GM18907 (cell line): ENCODE measurements at regions not wholly inside any gene's neighbourhood (a gene's known extent, or its start where the extent isn't known, plus 50 kb on each side); places are given as distances from the start of the nearest gene placed in this dataset.
A peak's percentile ranks its signal among the peaks of the same experiment; 100 is the strongest.
"Not testable (repeated sequence)": the region's sequence is repeated elsewhere in the genome, so short reads cannot be mapped to it uniquely, and the experiment has no call there.

Source experiments
- ATAC-seq: cut with Tn5 transposase; IDR thresholded peaks from one replicate; pipeline ENCODE4 v1.9.1; 2021; ENCODE audit warnings: mild to moderate bottlenecking, moderate library complexity; ENCODE audit not compliant: unreplicated experiment

DNA sequence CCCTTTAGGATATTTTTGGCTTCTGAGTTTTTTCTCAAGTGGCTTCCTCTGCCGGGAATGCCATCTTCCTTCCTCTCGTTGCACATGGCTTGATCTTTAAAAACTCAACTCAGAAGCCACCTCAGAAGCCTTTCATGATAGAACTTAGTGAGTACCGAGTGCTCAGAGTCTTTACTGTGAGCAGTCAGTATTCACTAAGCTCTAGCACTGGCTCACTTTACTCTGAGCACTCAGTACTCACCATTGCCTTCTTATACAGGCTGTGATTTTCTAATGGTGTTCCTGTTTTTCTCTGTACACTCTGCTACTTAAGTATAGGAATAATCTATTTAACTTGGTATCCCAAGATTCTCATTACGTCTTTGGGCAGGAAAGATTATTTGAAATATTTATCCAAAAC lies 116.2 kb downstream of the PFDN4 start:
- no peak for ATAC-seq

GRCh38 chr20:54324652-54325285 lies 116.9 kb downstream of the PFDN4 start:
- ATAC-seq: no peak

- no peak for ATAC-seq
Observed at GRCh38 chr20:54335299-54335698, 127.4 kb downstream of the PFDN4 start.

DNA sequence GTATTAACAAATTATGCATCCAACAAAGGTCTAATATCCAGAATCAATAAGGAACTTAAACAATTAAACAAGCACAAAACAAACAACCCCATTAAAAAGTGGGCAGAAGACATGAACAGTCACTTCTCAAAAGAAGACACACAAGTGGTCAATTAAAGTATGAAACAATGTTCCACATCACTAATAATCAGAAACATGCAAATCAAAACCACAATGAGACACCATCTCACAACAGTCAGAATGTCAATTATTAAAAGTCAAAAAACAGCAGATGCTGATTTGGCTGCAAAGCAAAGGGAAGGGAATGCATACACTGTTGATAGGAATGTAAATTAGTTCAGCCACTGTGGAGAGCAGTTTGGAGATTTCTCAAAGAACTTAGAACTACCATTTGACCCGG lies 129.3 kb downstream of the PFDN4 start:
- no peak for ATAC-seq

DNA sequence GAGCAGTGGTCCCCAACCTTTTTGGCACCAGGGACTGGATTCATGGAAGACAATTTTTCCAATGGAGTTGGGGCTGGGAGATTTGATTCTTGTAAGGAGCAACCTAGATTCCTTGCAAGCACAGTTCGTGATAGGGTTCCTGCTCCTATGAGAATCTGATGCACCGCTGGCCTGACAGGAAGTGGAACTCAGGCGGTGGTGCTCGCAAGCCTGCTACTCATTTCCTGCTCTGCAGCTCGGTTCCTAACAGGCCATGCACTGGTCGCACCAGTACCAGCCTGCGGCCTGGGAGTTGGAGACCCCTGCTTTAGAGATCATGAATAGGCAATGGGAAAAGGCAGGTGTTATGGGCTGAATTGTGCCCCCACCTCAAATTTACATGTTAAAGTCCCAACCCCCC lies 131.2 kb downstream of the PFDN4 start:
- no peak for ATAC-seq

GRCh38 chr20:54340206-54340605 lies 132.3 kb downstream of the PFDN4 start:
- no peak for ATAC-seq

- no peak for ATAC-seq
Observed at GRCh38 chr20:54340667-54341081, 132.8 kb downstream of the PFDN4 start.

DNA sequence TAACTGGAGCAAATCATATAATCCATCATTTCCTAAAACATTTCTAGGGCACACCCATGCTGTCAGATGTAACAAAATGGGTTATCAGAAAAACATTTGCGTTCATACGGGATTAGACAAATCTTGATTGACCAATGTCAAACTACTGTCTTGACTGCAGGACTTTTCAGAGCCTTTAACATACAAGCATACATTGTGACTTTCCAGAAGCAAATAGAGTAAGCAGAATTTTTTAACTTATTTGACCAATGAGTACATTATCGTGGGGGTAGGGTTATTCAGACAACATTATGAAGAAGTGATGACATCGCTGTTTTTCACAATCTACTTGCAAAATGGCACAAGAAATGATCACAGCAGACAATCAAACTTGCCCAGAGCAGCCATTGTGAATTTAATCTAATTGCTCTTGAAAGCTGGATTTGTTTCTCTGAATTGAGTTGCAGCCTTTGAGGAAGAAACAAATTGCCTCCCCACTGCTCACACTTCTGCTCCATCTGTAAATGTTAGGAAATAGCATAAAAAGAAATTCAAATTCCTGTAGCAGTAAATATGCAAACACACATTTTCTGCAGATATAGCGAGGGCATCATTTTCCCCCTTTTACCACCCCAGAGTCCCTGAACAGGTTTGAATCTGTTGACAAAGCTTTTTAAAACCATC lies 133.0 kb upstream of the DOK5 start:
- no peak for ATAC-seq

GRCh38 chr20:54343099-54343498 lies 132.3 kb upstream of the DOK5 start:
- ATAC-seq: no peak

DNA sequence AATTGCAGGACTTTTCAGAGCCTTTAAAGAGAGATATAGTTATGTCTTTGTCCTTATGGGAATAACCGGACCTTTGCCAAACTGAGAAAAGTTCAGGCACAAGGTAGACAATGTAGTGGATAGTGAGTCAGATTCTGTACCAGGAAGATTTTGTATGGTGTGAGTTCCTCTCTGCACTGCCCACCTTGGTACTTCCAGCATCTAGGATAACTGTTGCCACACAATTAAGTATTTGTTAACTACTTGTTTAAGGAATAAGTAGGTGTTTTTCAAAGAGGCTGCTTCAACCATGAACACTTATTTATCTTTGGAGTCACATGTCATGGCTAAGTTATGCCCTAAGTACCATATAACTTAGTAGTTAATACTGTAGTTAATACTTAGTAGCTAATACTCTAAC lies 131.8 kb upstream of the DOK5 start:
- ATAC-seq: no peak

- ATAC-seq: no peak
Observed at GRCh38 chr20:54344832-54345231, 130.6 kb upstream of the DOK5 start.

DNA sequence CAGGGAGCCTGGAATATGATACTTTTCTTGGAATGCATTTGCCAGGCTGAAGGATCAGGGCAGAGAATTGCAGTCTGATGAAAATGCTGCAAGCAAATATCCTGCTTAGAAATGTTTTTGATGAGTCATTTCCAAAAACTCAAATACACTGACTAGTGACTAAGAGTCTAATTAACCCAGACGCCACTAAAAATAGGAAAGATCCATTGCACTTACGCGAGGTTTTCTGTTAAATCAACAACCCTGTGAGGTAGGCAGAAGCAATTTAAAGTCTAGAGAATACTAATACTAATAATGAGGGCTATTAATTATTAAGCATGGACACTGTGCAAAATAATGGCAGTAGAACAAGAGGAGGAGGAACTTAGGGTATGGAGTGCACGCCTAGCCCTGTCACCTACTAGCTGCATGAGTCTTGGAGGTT lies 130.1 kb upstream of the DOK5 start:
- ATAC-seq: peak; percentile 89

- peak; percentile 30 for ATAC-seq
Observed at GRCh38 chr20:54345821-54346220, 129.6 kb upstream of the DOK5 start.

DNA sequence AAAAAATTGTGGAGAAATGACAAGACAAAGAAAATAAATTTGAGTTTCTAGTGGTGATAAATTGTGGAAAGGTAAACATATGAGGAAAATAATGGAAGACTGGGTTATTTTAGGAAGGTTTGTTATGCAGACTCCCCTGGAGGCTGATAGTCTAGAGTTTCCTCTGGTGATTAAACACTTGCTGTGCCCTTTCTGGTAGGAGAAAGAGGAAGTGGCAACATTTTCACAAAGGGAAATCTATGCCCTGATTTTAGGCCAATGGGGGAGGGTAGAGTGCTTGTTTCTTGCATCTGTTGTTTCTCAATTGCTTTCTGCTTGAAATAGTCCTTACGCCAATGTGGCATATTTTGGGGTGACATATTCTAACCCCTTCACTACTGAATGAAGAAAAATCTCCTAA lies 129.1 kb upstream of the DOK5 start:
- ATAC-seq: peak; percentile 50

- ATAC-seq: no peak
Observed at GRCh38 chr20:54347166-54347833, 128.1 kb upstream of the DOK5 start.

GRCh38 chr20:54350415-54350814 lies 125.0 kb upstream of the DOK5 start:
- ATAC-seq: no peak

- ATAC-seq: no peak
Observed at GRCh38 chr20:54351371-54352136, 123.8 kb upstream of the DOK5 start.

GRCh38 chr20:54352541-54352940 lies 122.9 kb upstream of the DOK5 start:
- ATAC-seq: not testable (repeated sequence)

GRCh38 chr20:54353292-54353691 lies 122.1 kb upstream of the DOK5 start:
- ATAC-seq: no peak

DNA sequence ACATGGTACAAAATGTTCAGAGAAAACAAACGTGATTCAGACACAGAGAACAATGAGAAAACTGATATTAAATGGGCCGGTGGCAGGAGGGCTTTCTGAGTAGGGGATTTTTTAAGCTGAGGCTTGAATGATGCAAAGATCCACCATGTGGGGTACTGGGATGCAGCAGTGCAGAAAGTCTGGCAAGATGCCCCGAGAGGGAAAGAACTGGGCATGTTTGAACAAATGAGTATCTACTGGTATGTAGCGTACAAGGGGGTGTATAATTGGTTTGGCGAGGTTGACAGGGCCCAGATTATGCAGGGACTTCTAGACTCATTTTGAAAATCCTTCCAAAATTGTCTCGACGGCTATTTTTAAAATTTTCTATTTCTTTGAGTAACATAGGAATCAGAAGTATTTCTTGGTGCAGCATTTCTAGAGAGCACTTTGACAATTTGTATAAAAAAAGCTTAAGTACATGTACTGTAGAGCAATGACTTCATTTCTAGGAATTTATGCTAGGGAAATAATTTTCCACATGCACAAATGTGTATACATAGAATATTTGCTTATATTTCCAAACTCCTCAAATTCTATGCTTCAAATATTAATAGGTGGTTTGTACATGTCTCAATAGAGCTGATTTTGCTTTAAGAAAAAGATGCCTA lies 119.6 kb upstream of the DOK5 start:
- ATAC-seq: no peak

DNA sequence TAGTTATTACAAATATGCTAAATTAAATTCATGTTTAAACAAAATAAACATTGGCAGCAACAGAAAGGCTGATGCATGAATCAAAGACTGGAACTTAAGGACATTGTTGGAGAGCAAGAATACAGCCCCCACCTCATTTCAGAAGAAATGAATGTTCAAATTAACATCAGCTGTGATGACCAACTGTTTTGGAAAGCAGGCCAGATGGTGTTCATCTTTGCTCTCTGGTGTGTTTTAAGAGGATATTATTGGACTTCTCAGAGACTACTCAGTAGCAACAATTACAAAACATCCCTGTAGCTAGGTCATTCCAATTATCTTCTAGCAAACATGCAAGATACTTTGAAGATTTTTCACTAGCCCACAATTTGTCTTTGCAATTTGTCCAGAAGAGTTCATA lies 118.6 kb upstream of the DOK5 start:
- no peak for ATAC-seq
